WTC11 (cell line): ENCODE measurements at regions not wholly inside any gene's neighbourhood (a gene's known extent, or its start where the extent isn't known, plus 50 kb on each side); places are given as distances from the start of the nearest gene placed in this dataset.

ENCODE experiments used
- ATAC-seq: fragments of 200-7000 bp; cut with Tn5 transposase; 2 replicates; pipeline ENCODE4 v1.10.0; 2021; ENCODE audit warnings: mild to moderate bottlenecking, moderate library complexity
- CTCF ChIA-PET: fragments of 300-600 bp; sonication (Branson Sonifier 250); formaldehyde crosslinking; loops from one replicate; lab custom pipeline; 2021; ENCODE audit warnings: antibody characterized with exemption; lab: Charles Lee
- POLR2A ChIA-PET: fragments of 350-600 bp; sonication (Branson Sonifier 250); formaldehyde crosslinking; loops from one replicate; lab custom pipeline; 2021; ENCODE audit warnings: antibody characterized with exemption; lab: Charles Lee
- DNase-seq: peaks from one replicate; pipeline ENCODE4 v3.0.0; 2021; ENCODE audit warnings: low spot score
- H3K27ac Mint-ChIP-seq: 2 replicates; pipeline ENCODE4 v1.8.0; 2021; ENCODE audit warnings: mixed read lengths
- H3K27me3 Mint-ChIP-seq: 2 replicates; pipeline ENCODE4 v1.8.0; 2021; ENCODE audit warnings: low read depth, mild to moderate bottlenecking, moderate library complexity, mixed read lengths
- H3K36me3 Mint-ChIP-seq: 2 replicates; pipeline ENCODE4 v1.8.0; 2021; ENCODE audit warnings: mixed read lengths
- H3K4me1 Mint-ChIP-seq: 2 replicates; pipeline ENCODE4 v1.8.0; 2022; ENCODE audit warnings: mixed read lengths
- H3K4me3 Mint-ChIP-seq: 2 replicates; pipeline ENCODE4 v1.8.0; 2021; ENCODE audit warnings: mild to moderate bottlenecking, moderate library complexity, mixed read lengths
- H3K9me3 Mint-ChIP-seq: 2 replicates; pipeline ENCODE4 v1.8.0; 2021; ENCODE audit warnings: mixed read lengths
- CBFB ChIP-seq: sonication (generic); formaldehyde crosslinking; IDR thresholded peaks from 2 replicates; pipeline ENCODE4 v1.8.1; 2022; ENCODE audit warnings: mild to moderate bottlenecking, low read depth, missing genetic modification reagents
- ETV6 ChIP-seq: sonication (generic); formaldehyde crosslinking; IDR thresholded peaks from 2 replicates; pipeline ENCODE4 v1.8.1; 2022; ENCODE audit warnings: mild to moderate bottlenecking, missing genetic modification reagents
- GABPB1 ChIP-seq: sonication (generic); formaldehyde crosslinking; IDR thresholded peaks from 2 replicates; pipeline ENCODE4 v1.8.1; 2023; ENCODE audit warnings: mild to moderate bottlenecking, missing genetic modification reagents
- GRHL2 ChIP-seq: fragments of 250-450 bp; sonication (Bioruptor Pico); IDR thresholded peaks from 2 replicates; pipeline ENCODE4 v1.8.0; 2022; ENCODE audit warnings: mild to moderate bottlenecking, moderate library complexity; ENCODE audit not compliant: insufficient replicate concordance, severe bottlenecking
- HMGA2 ChIP-seq: fragments of 250-450 bp; sonication (Bioruptor Pico); IDR thresholded peaks from 2 replicates; pipeline ENCODE4 v1.4.0; 2021; ENCODE audit warnings: mild to moderate bottlenecking, moderate library complexity
- JAZF1 ChIP-seq: fragments of 250-450 bp; sonication (Bioruptor Pico); IDR thresholded peaks from 2 replicates; pipeline ENCODE4 v1.9.0; 2021; ENCODE audit warnings: moderate library complexity, mild to moderate bottlenecking, inconsistent platforms
- NR3C1 ChIP-seq: sonication (generic); formaldehyde crosslinking; conservative IDR thresholded peaks from 2 replicates; pipeline ENCODE4 v1.8.1; 2023; ENCODE audit warnings: low read depth, mild to moderate bottlenecking, missing genetic modification reagents
- TCF7 ChIP-seq: sonication (generic); formaldehyde crosslinking; IDR thresholded peaks from 2 replicates; pipeline ENCODE4 v1.8.0; 2022; ENCODE audit warnings: mild to moderate bottlenecking, low read depth, missing genetic modification reagents, moderate library complexity
- ZNF138 ChIP-seq: sonication (generic); formaldehyde crosslinking; conservative IDR thresholded peaks from 2 replicates; pipeline ENCODE4 v1.8.1; 2022; ENCODE audit warnings: mild to moderate bottlenecking, moderate library complexity, missing genetic modification reagents
- ZNF219 ChIP-seq: sonication (generic); formaldehyde crosslinking; IDR thresholded peaks from 2 replicates; pipeline ENCODE4 v1.8.0; 2023; ENCODE audit warnings: missing genetic modification reagents, mild to moderate bottlenecking, borderline replicate concordance
- ZNF232 ChIP-seq: sonication (generic); formaldehyde crosslinking; IDR thresholded peaks from 2 replicates; pipeline ENCODE4 v1.8.0; 2022; ENCODE audit warnings: mild to moderate bottlenecking, missing genetic modification reagents
- TF ChIP-seq, protein P1 (sequence below): sonication (generic); formaldehyde crosslinking; IDR thresholded peaks from 2 replicates; pipeline ENCODE4 v1.8.1; 2023; ENCODE audit warnings: mild to moderate bottlenecking, missing genetic modification reagents, moderate library complexity
- TF ChIP-seq, protein P2 (sequence below): fragments of 250-450 bp; sonication (Bioruptor Pico); IDR thresholded peaks from 2 replicates; pipeline ENCODE4 v1.9.0; 2021; ENCODE audit warnings: moderate library complexity, mild to moderate bottlenecking, inconsistent platforms, borderline replicate concordance
- TF ChIP-seq, protein P3 (sequence below): sonication (generic); formaldehyde crosslinking; conservative IDR thresholded peaks from 2 replicates; pipeline ENCODE4 v1.8.1; 2022; ENCODE audit warnings: mild to moderate bottlenecking, missing genetic modification reagents
- TF ChIP-seq, protein P4 (sequence below): sonication (generic); formaldehyde crosslinking; IDR thresholded peaks from 2 replicates; pipeline ENCODE4 v1.8.0; 2022; ENCODE audit warnings: mild to moderate bottlenecking, missing genetic modification reagents
- TF ChIP-seq, protein P5 (sequence below): sonication (generic); formaldehyde crosslinking; IDR thresholded peaks from 2 replicates; pipeline ENCODE4 v1.8.0; 2023; ENCODE audit warnings: missing genetic modification reagents, mild to moderate bottlenecking, borderline replicate concordance
- TF ChIP-seq, protein P6 (sequence below): sonication (generic); formaldehyde crosslinking; IDR thresholded peaks from 2 replicates; pipeline ENCODE4 v1.8.1; 2023; ENCODE audit warnings: mild to moderate bottlenecking, moderate library complexity, missing genetic modification reagents
- TF ChIP-seq, protein P7 (sequence below): sonication (generic); formaldehyde crosslinking; IDR thresholded peaks from 2 replicates; pipeline ENCODE4 v1.8.0; 2022; ENCODE audit warnings: mild to moderate bottlenecking, missing genetic modification reagents

DNA sequence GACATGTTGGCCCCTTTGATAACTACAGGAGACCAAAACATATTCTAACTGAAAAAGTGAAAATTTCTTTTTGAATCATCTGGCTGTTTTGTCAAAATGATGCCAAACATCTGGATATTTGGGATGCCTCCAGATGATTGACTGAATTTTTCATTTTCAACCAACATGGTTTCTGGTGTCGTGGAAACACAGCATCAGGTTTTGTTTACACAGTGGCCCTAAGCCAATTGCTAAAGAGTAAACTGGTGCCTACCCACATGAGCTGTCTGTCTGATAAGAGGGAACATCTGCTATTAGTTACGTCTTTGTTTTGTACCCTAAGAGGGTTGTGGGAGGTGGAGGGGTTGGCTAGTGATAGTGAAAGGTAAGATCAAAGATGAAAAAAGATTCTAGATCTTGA lies 204.8 kb downstream of the KCNK2 start:
- H3K9me3 Mint-ChIP-seq, result no peaks in the 10 kb centered on the region
- no peak for DNase-seq
- no peak overlapping the region for H3K27ac Mint-ChIP-seq
- no peak for ATAC-seq
- TF ChIP-seq ETV6 (CRISPR knock-in tag) (no peak), GRHL2 (CRISPR knock-in tag) (no peak), TCF7 (CRISPR knock-in tag) (no peak), ZNF232 (CRISPR knock-in tag) (no peak), JAZF1 (CRISPR knock-in tag) (no peak), ZNF219 (CRISPR knock-in tag) (no peak), ZNF138 (no peak), HMGA2 (no peak), NR3C1 (CRISPR knock-in tag) (no peak), GABPB1 (CRISPR knock-in tag) (no peak), CBFB (no peak)
- TF ChIP-seq, protein P1, sequence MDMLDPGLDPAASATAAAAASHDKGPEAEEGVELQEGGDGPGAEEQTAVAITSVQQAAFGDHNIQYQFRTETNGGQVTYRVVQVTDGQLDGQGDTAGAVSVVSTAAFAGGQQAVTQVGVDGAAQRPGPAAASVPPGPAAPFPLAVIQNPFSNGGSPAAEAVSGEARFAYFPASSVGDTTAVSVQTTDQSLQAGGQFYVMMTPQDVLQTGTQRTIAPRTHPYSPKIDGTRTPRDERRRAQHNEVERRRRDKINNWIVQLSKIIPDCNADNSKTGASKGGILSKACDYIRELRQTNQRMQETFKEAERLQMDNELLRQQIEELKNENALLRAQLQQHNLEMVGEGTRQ (CRISPR knock-in tag), result no peak
- TF ChIP-seq, protein P2, sequence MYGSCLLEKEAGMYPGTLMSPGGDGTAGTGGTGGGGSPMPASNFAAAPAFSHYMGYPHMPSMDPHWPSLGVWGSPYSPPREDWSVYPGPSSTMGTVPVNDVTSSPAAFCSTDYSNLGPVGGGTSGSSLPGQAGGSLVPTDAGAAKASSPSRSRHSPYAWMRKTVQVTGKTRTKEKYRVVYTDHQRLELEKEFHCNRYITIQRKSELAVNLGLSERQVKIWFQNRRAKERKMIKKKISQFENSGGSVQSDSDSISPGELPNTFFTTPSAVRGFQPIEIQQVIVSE (CRISPR knock-in tag), result no peak
- TF ChIP-seq, protein P3, sequence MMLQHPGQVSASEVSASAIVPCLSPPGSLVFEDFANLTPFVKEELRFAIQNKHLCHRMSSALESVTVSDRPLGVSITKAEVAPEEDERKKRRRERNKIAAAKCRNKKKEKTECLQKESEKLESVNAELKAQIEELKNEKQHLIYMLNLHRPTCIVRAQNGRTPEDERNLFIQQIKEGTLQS (CRISPR knock-in tag), result no peak
- TF ChIP-seq, protein P4, sequence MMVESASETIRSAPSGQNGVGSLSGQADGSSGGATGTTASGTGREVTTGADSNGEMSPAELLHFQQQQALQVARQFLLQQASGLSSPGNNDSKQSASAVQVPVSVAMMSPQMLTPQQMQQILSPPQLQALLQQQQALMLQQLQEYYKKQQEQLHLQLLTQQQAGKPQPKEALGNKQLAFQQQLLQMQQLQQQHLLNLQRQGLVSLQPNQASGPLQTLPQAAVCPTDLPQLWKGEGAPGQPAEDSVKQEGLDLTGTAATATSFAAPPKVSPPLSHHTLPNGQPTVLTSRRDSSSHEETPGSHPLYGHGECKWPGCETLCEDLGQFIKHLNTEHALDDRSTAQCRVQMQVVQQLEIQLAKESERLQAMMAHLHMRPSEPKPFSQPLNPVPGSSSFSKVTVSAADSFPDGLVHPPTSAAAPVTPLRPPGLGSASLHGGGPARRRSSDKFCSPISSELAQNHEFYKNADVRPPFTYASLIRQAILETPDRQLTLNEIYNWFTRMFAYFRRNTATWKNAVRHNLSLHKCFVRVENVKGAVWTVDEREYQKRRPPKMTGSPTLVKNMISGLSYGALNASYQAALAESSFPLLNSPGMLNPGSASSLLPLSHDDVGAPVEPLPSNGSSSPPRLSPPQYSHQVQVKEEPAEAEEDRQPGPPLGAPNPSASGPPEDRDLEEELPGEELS (CRISPR knock-in tag), result no peak
- TF ChIP-seq, protein P5, sequence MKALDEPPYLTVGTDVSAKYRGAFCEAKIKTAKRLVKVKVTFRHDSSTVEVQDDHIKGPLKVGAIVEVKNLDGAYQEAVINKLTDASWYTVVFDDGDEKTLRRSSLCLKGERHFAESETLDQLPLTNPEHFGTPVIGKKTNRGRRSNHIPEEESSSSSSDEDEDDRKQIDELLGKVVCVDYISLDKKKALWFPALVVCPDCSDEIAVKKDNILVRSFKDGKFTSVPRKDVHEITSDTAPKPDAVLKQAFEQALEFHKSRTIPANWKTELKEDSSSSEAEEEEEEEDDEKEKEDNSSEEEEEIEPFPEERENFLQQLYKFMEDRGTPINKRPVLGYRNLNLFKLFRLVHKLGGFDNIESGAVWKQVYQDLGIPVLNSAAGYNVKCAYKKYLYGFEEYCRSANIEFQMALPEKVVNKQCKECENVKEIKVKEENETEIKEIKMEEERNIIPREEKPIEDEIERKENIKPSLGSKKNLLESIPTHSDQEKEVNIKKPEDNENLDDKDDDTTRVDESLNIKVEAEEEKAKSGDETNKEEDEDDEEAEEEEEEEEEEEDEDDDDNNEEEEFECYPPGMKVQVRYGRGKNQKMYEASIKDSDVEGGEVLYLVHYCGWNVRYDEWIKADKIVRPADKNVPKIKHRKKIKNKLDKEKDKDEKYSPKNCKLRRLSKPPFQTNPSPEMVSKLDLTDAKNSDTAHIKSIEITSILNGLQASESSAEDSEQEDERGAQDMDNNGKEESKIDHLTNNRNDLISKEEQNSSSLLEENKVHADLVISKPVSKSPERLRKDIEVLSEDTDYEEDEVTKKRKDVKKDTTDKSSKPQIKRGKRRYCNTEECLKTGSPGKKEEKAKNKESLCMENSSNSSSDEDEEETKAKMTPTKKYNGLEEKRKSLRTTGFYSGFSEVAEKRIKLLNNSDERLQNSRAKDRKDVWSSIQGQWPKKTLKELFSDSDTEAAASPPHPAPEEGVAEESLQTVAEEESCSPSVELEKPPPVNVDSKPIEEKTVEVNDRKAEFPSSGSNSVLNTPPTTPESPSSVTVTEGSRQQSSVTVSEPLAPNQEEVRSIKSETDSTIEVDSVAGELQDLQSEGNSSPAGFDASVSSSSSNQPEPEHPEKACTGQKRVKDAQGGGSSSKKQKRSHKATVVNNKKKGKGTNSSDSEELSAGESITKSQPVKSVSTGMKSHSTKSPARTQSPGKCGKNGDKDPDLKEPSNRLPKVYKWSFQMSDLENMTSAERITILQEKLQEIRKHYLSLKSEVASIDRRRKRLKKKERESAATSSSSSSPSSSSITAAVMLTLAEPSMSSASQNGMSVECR (CRISPR knock-in tag), result no peak
- TF ChIP-seq, protein P6, sequence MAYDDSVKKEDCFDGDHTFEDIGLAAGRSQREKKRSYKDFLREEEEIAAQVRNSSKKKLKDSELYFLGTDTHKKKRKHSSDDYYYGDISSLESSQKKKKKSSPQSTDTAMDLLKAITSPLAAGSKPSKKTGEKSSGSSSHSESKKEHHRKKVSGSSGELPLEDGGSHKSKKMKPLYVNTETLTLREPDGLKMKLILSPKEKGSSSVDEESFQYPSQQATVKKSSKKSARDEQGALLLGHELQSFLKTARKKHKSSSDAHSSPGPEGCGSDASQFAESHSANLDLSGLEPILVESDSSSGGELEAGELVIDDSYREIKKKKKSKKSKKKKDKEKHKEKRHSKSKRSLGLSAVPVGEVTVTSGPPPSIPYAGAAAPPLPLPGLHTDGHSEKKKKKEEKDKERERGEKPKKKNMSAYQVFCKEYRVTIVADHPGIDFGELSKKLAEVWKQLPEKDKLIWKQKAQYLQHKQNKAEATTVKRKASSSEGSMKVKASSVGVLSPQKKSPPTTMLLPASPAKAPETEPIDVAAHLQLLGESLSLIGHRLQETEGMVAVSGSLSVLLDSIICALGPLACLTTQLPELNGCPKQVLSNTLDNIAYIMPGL (CRISPR knock-in tag), result no peak
- TF ChIP-seq, protein P7, sequence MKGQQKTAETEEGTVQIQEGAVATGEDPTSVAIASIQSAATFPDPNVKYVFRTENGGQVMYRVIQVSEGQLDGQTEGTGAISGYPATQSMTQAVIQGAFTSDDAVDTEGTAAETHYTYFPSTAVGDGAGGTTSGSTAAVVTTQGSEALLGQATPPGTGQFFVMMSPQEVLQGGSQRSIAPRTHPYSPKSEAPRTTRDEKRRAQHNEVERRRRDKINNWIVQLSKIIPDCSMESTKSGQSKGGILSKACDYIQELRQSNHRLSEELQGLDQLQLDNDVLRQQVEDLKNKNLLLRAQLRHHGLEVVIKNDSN, result no peak
- no peaks in the 10 kb centered on the region for H3K4me1 Mint-ChIP-seq
- CTCF ChIA-PET, result no interaction called here
- no peaks in the 10 kb centered on the region for H3K36me3 Mint-ChIP-seq
- POLR2A ChIA-PET, result no interaction called here
- no peaks in the 10 kb centered on the region for H3K27me3 Mint-ChIP-seq
- H3K4me3 Mint-ChIP-seq, result no peak overlapping the region
